NOMO-1 treated with DMSO at 0.1 percent for 48 hours (cell line): ENCODE measurements at regions not wholly inside any gene's neighbourhood (a gene's known extent, or its start where the extent isn't known, plus 50 kb on each side); places are given as distances from the start of the nearest gene placed in this dataset.
"Not testable (repeated sequence)": the region's sequence is repeated elsewhere in the genome, so short reads cannot be mapped to it uniquely, and the experiment has no call there.

Source experiments
- DNase-seq: peaks from one replicate; lab custom pipeline; 2025; ENCODE audit not compliant: unreplicated experiment; lab: John Stamatoyannopoulos, UW

DNA sequence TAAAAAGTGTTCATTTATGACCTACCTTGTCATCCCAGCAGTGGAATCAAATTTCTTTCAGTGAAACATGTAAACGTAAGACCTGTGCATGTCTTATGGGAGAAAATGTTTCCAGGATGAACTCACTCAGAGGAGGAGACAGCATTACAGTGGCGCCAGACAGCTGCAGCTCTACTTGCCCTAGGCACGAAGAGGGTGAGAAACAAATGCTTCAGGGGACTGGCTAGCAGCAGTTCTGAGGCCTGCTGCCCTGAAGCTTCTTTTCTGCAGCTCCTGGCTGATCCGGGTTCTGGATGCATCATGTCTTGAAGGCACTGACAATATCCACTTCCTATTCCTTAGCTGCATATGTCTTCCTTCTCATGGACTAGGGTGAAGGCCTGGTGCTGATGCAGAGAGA is 120.2 kb downstream of the QRSL1 start:
- no peak for DNase-seq

DNA sequence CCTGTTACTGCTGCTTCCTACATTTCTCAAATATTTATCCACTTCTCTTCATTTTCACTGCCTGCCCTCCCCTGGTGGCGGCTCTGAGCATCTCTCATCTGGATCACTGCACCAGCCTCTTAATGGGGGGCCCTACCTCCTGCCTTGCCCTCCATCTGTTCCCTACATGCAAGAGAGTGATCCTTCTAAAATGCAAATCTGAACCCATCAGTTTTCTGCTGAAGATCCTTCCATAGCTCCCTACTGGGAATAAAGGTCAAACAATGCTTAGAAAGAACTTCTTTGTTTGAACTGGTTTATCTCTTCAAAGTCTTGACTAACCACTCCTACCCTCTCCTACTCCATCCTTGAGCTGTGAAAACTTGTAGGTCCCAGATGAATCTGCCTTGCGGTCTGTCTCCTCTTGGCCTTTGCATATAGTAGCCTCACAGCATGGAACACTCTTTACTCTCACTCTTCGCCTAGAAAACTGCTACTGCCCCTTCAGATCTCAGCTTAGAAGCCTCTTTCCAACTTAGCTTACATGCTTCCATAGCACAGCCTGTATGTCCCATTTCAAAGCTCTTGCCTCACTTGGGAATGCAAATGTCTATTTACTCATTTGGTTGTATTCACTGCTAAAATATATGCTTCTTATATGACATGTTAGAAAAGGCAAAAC is 119.3 kb downstream of the QRSL1 start:
- DNase-seq = no peak

- DNase-seq = no peak
These were observed 117.8 kb downstream of the QRSL1 start for GRCh38 chr6:106747139-106747538.

DNA sequence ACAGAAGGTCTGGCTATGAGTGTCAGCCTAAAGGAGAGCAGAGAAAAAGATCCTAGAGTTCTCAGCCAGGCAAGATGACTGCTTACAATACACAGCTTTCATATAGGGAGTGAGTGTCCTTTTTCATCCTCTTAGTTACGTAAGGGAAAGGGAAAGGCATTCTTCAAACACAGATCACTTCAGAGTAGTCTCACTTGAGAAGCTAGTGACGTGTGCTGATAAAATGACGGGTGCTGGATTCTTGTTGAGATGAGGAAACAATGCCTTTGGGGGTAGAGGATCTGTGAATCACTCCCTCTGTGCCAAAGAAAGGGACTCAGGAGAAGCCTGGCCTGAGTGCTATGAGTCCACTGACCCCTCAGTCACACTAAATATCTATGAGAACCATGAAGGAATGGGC is 117.3 kb downstream of the QRSL1 start:
- DNase-seq = no peak

- DNase-seq = no peak
These were observed 116.6 kb downstream of the QRSL1 start for GRCh38 chr6:106745824-106746582.

DNA sequence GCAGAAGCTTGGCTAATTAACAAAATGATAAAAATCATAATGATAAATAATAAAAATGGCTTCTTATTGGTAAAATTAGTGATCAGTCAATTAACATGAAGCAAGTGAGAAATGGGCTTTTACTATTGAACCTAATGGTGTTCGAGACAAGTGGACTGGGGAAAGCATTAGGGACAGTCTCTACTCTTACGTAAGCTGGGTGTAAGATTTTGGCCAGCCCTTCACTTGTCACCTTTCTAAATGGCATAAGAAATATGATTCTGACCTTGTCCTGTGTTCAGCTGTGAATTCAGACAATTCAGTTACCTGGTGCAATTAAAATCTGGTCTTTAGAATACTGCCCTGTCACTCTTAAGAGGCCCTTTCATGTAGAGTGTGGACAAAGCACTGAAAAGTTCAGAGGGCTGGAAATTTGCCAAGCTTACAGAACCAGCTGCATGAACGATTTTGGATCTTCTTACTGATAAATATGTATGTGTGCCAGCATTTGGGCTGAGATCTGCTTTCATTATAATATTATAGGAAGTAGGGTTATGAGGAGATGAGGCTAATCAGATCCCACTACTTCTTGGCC is 115.9 kb downstream of the QRSL1 start:
- DNase-seq = no peak

DNA sequence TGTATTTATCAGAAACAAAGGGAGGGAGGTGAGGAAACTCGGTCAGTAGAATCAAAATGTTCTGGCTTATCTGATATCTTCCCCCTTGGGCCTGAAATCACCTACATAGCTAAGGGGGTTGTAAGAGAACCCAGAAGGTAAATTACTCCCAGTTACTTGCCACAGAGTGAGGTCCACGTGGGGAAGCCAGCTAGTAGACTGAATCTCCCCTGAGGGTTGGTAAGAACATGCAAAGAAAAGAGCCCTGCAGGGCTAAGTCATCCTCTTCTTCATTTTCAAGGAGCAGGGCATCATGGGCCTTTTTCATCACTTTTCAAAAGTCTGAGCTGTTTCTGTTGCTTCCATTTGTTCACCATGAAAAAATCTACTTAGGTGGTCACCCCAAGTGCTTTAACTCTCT is 115.4 kb downstream of the QRSL1 start:
- no peak for DNase-seq

DNA sequence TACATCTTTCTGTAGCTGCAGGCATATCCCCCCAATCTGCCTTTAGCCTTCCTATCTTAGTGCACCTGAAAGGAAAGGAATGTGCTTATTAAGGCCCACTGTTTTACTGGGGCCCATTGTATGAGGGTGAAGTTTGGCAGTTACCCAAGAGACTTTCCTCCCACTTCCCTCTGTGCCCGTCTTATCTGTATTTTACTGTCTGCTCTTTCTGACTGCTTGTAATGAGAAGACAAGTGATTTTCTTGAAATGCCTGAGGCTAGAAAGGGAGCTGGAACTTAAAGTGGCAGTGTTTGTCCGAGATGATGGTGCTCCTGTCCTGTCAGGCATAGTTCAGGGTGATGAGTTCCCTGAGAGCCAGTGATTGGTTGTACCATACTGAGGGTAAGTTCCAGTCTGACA is 114.7 kb downstream of the QRSL1 start:
- DNase-seq = not testable (repeated sequence)

DNA sequence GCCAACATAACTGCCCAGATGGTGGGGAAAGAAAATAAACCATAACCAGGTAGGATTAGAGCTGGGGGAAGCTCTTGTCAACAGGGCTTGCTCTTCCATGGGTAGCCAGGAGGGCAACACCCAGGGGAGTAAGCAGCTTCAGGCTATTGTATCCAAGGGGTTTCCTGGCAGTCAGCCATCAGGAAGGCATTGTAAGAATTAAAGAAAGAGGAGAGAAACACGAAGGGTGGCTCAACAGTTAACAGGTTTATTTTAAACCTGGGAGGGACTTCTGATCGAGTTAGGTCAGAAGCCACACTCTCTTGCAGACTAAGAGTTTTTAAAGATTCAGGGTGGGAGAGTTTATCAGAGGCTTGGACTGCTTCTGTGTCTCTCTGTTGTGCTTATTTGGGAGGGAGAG is 114.2 kb downstream of the QRSL1 start:
- no peak for DNase-seq

DNA sequence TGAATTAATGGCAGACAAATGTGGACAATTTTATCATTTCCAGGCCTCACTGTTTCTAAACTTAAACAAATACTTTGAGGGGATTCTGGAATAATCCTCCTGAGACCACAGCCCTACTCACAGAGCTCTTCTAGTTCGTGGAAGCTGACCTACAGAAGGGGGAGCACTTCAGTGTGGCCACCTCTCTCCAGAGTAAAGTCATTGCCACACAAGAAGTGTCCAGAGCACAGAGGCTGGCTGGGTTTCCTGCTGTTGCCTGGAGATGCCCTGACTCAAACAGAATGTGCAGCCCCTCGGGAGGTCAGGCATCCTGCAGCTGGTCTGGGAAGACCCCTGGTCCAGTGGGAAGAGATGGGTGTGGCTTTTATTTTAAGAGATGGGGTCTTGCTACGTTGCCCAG is 110.9 kb downstream of the QRSL1 start:
- no peak for DNase-seq

- no peak for DNase-seq
These were observed 110.0 kb downstream of the QRSL1 start for GRCh38 chr6:106739387-106739786.

- DNase-seq = no peak
These were observed 107.1 kb downstream of the QRSL1 start for GRCh38 chr6:106736502-106736901.

DNA sequence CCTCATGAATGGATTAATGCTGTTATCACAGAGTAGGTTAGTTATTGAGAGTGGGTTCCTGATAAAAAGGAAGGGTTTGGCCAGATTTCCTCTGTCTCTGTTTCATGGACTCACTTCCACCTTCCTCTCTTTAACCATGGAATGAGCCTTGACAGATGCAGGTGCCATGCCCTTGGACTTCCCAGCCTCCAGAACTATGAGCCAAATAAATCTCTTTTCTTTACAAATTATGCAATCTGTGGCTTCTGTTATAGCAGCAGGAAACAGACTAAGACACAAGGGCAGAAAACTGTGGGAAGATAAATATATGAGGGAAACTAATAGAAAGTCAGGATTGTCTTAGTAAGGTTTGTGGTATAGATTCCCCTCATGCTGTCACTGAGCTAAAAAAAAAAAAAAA is 106.5 kb downstream of the QRSL1 start:
- no peak for DNase-seq

DNA sequence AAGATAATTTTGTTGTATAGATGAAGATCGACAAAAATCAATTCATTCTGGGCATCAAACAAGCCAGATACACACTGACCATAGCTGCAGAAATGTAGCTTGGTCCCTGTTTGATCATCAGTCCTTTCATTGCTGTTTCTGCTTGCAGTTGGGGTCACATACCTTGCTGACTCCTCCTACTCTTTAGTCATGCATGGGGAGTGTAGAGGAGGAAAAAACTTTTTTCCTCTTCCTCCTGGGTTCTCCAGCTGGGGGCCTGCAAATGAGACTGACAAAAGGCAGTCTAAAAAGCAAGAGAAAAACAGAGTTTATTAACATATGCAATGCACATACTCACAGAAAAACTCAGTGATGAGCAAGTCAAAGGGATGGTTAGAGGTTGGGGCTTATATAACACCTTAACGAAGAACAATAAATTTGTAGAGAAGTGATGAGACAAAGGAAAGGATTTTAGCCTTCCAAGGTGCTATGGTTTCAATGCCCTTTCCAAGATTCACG is 105.8 kb downstream of the QRSL1 start:
- DNase-seq = no peak

- no peak for DNase-seq
These were observed 104.0 kb downstream of the QRSL1 start for GRCh38 chr6:106733386-106733785.

DNA sequence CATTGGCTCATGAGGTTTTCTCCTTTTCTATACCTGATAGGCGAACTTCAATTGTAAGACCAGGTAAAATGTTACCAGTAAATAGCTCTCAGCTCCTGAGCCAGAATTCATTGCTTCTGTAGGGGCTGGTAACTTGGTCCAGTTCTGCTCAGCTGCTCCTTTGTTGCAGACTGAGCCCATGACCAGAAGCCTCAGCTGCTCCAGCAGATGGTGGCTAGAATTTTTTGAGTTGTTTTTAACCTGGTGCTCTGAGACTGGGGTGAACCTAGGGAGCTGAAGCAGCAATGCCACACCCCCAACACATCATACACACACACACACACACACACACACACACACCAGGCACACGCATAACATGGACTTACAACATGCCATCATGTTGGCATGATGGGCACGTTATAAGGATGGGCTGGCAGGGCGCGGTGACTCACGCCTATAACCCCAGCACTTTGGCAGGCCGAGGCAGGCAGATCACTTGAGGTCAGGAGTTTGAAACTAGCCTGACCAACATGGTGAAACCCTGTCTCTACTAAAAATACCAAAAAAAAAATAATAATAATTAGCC is 103.1 kb downstream of the QRSL1 start:
- no peak for DNase-seq

GRCh38 chr6:106731843-106732160 is 102.4 kb downstream of the QRSL1 start:
- DNase-seq = no peak

GRCh38 chr6:106731144-106731842 is 101.9 kb downstream of the QRSL1 start:
- DNase-seq = no peak

DNA sequence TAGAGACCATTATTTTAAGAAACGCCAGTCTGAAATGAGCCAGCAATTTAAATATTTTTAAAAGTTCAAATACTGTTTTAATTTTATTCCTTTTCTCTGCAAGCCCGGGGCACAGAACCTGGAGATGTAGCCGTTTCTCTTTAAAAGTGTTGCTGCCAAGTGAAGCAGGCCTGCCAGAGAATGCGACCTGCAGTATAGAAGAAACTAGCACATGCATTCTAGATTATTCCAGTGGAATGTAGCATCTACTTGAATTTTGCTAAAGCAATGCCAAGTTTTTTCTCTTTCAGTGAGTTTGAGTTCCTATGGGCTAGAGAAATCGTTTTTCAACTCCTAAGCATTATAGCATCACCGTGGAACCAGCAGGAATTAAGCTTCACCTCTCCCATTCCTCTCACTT is 101.3 kb downstream of the QRSL1 start:
- no peak for DNase-seq

- no peak for DNase-seq
These were observed 100.9 kb downstream of the QRSL1 start for GRCh38 chr6:106730264-106730663.

GRCh38 chr6:106729841-106730240 is 100.5 kb downstream of the QRSL1 start:
- no peak for DNase-seq
